ENCODE measurements at regions not wholly inside any gene's neighbourhood (a gene's known extent, or its start where the extent isn't known, plus 50 kb on each side); places are given as distances from the start of the nearest gene placed in this dataset.
"Not testable (repeated sequence)": the region's sequence is repeated elsewhere in the genome, so short reads cannot be mapped to it uniquely, and the experiment has no call there.

DNA sequence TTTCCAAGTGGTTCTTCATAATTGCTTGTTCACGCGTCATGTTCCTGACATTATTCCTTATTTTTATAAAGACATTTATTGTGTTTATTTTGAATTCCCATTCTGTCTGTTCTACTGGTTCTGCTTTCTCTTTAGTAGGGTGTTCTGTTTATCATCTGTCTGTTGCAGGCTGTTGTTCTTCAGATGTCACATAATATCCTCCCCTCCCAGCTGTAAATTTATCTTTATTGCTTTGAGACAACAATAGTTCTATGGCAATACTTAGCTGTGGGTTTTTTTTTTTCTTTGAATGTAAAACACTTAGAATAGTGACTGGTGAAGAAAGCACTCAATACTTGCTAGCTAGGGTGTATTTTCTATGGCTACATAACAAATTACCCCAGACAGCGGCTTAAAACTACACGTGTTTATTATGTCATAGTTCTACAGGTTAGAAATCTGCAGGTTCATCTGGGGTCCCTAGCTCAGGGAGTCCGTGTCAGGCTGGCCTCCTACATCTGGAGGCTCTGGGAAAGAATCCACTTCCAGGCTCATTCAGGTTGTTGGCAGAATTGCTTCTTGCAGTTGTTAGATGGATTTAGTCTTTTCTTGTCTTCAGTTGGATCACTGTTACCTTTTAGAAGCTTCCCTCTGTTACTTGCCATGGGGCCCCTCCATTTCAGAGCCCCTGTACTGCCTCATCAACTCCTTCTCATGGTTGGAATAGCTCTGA, 63.4 kb upstream of the ENPEP start:
- TF ChIP-seq, protein P1, sequence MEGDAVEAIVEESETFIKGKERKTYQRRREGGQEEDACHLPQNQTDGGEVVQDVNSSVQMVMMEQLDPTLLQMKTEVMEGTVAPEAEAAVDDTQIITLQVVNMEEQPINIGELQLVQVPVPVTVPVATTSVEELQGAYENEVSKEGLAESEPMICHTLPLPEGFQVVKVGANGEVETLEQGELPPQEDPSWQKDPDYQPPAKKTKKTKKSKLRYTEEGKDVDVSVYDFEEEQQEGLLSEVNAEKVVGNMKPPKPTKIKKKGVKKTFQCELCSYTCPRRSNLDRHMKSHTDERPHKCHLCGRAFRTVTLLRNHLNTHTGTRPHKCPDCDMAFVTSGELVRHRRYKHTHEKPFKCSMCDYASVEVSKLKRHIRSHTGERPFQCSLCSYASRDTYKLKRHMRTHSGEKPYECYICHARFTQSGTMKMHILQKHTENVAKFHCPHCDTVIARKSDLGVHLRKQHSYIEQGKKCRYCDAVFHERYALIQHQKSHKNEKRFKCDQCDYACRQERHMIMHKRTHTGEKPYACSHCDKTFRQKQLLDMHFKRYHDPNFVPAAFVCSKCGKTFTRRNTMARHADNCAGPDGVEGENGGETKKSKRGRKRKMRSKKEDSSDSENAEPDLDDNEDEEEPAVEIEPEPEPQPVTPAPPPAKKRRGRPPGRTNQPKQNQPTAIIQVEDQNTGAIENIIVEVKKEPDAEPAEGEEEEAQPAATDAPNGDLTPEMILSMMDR (IDR thresholded peaks at IDR 0.05): no peak
- Mint-ChIP-seq H3K4me1 (peaks cover 20% of the 10 kb centered on the region), H3K27ac (peak overlapping the region; percentile 75), H3K4me3 (peak overlapping the region; percentile 68), H3K27me3 (ENCODE audit: low read depth, poor library complexity) (peaks cover 16% of the 10 kb centered on the region), H3K36me3 (ENCODE audit: low read depth) (peaks cover 47% of the 10 kb centered on the region), H3K9me3 (peaks cover 78% of the 10 kb centered on the region)
- no peak for DNase-seq

DNA sequence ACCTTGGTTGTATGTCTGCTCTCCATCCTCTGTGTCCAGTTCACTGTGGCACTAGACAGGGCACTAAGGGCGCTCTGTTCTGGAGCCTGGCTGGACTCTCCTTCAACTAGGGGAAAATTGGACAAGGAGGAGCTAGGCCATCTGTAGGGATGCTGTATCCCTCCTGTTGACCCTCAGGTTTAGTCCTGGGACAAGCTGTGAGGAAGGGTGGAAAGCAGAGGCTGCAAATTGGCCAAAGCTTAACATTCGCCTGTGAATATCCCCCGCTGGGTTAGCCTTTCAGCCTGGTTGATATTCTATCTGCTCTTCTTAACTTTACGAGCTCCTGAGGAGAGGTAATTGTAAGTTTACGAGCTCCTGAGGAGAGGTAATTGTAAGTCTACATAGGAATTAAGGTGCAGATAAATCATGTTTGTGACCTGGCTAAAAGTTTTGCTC, 64.4 kb upstream of the ENPEP start:
- Mint-ChIP-seq H3K36me3 (ENCODE audit: low read depth) (peaks cover 39% of the 10 kb centered on the region), H3K27me3 (ENCODE audit: low read depth, poor library complexity) (peaks cover 16% of the 10 kb centered on the region), H3K9me3 (peaks cover 70% of the 10 kb centered on the region), H3K27ac (peak overlapping the region; percentile 97), H3K4me1 (peaks cover 20% of the 10 kb centered on the region), H3K4me3 (peak overlapping the region; percentile 86)
- peak; percentile 15 for DNase-seq
- TF ChIP-seq, protein P1 (IDR thresholded peaks at IDR 0.05): no peak

DNA sequence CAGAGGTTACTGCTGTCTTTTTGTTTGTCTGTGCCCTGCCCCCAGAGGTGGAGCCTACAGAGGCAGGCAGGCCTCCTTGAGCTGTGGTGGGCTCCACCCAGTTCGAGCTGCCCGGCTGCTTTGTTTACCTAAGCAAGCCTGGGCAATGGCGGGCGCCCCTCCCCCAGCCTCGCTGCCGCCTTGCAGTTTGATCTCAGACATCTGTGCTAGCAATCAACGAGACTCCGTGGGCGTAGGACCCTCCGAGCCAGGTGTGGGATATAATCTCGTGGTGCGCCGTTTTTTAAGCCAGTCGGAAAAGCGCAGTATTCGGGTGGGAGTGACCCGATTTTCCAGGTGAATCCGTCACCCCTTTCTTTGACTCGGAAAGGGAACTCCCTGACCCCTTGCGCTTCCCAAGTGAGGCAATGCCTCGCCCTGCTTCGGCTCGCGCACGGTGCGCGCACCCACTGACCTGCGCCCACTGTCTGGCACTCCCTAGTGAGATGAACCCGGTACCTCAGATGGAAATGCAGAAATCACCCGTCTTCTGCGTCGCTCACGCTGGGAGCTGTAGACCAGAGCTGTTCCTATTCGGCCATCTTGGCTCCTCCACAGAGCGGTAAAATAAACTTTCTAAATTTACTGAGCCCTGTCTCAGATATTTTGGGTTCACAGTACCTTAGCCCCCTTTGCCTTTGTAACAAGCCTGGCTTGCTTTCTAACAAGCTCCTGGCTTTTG, 64.9 kb upstream of the ENPEP start:
- peaks cover 20% of the 10 kb centered on the region for H3K4me1 Mint-ChIP-seq
- peak overlapping the region; percentile 97 for H3K27ac Mint-ChIP-seq
- H3K36me3 Mint-ChIP-seq (ENCODE audit: low read depth): peaks cover 35% of the 10 kb centered on the region
- peaks cover 64% of the 10 kb centered on the region for H3K9me3 Mint-ChIP-seq
- DNase-seq: peak; percentile 8
- peak overlapping the region; percentile 86 for H3K4me3 Mint-ChIP-seq
- H3K27me3 Mint-ChIP-seq (ENCODE audit: low read depth, poor library complexity): peaks cover 16% of the 10 kb centered on the region

DNA sequence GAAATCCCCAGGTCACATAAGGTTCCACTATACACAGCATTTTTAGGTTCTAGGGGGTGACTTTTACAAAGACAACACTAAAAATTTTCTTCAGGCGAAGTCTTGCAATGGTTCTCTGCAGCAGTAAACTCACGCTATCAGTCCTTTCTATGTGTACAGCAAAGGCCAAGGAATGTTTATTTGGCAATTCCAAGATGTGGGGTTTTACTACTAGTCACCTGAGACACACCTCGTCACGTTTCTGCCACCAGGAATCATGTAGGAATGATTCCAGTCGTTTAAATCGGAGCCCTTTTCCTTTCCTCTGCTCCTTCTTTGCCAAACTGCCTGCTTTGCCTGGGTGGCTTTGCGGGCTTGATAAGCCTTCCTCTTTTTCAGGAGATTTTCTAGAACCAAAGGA, 75.9 kb upstream of the ENPEP start:
- DNase-seq: no peak
- TF ChIP-seq, protein P1 (IDR thresholded peaks at IDR 0.05): no peak
- no peak overlapping the region for H3K4me3 Mint-ChIP-seq
- peaks cover 5% of the 10 kb centered on the region for H3K27me3 Mint-ChIP-seq (ENCODE audit: low read depth, poor library complexity)
- H3K4me1 Mint-ChIP-seq: no peaks in the 10 kb centered on the region
- peaks cover 9% of the 10 kb centered on the region for H3K9me3 Mint-ChIP-seq
- no peaks in the 10 kb centered on the region for H3K36me3 Mint-ChIP-seq (ENCODE audit: low read depth)
- H3K27ac Mint-ChIP-seq: no peak overlapping the region

DNA sequence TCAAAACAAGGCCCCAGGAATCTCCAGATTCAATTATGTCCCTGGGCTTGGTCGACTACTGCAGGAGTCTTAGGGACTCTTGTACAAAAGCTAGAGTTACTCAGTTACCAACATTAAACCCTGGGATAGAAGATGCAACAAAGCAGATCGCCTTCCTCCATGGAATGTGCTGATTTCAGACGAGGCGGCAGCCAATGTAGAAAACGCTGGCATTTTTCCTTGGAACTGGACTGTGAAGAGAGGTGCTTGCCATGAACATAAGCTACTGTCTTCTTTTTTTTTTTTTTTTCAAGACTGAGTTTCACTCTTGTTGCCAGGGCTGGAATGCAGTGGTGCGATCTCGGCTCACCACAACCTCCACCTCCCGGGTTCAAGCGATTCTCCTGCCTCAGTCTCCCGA, 76.9 kb upstream of the ENPEP start:
- not testable (repeated sequence) for H3K27me3 Mint-ChIP-seq (ENCODE audit: low read depth, poor library complexity); H3K27ac Mint-ChIP-seq; H3K4me3 Mint-ChIP-seq; H3K4me1 Mint-ChIP-seq; DNase-seq; H3K9me3 Mint-ChIP-seq; H3K36me3 Mint-ChIP-seq (ENCODE audit: low read depth)

DNA sequence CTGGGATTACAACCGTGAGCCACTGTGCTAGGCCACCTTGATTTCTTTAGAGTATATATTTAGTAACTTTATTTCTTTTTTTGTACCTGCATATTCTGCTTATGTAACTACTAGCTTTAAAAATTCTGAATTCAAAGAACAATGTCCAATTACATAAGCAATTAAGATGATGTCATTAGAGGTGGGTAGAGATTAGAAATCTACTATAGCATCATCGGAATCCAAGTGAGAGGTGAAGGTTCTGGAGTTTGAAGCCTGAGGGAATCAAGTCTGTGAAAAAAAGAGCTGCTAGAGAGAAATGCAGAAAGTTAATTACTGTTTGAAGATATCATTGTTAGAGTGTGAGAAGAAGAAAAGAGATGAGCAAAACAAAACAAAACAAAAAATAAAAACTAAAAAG, 79.0 kb upstream of the ENPEP start:
- no peak for DNase-seq
- Mint-ChIP-seq H3K36me3 (ENCODE audit: low read depth) (no peaks in the 10 kb centered on the region), H3K27ac (no peak overlapping the region), H3K4me3 (no peak overlapping the region), H3K4me1 (no peaks in the 10 kb centered on the region), H3K9me3 (no peaks in the 10 kb centered on the region), H3K27me3 (ENCODE audit: low read depth, poor library complexity) (no peaks in the 10 kb centered on the region)
- TF ChIP-seq, protein P1 (IDR thresholded peaks at IDR 0.05): no peak
